Activated T-cell treated with anti-CD3 and anti-CD28 coated beads, Interleukin-2, amount 50 U/mL, for 4 hours (primary cell): ENCODE measurements at regions not wholly inside any gene's neighbourhood (a gene's known extent, or its start where the extent isn't known, plus 50 kb on each side); places are given as distances from the start of the nearest gene placed in this dataset.
"Not testable (repeated sequence)": the region's sequence is repeated elsewhere in the genome, so short reads cannot be mapped to it uniquely, and the experiment has no call there.

ENCODE experiments used
- ATAC-seq, 2 donors: fragments of 200-7000 bp; cut with Tn5 transposase; one replicate each; pipeline ENCODE4 v1.10.0; 2021
- DNase-seq: peaks from one replicate; pipeline ENCODE4 v3.0.0-alpha.2; 2020
- H3K27me3 Mint-ChIP-seq: one replicate; pipeline ENCODE4 v1.8.0; 2021; ENCODE audit warnings: low read depth, mixed read lengths
- H3K36me3 Mint-ChIP-seq: one replicate; pipeline ENCODE4 v1.8.0; 2022; ENCODE audit warnings: mixed read lengths; ENCODE audit not compliant: insufficient read depth
- H3K4me1 Mint-ChIP-seq: one replicate; pipeline ENCODE4 v1.8.0; 2021; ENCODE audit warnings: low read depth, mixed read lengths
- H3K4me3 Mint-ChIP-seq: one replicate; pipeline ENCODE4 v1.8.0; 2021; ENCODE audit warnings: mild to moderate bottlenecking, moderate library complexity, mixed read lengths
- H3K9me3 Mint-ChIP-seq: one replicate; pipeline ENCODE4 v1.8.0; 2021; ENCODE audit warnings: mixed read lengths

GRCh38 chr9:39828457-39828856, 473.0 kb downstream of the SPATA31A1 start:
- not testable (repeated sequence) for ATAC-seq, H3K27me3 Mint-ChIP-seq, H3K36me3 Mint-ChIP-seq, H3K9me3 Mint-ChIP-seq, H3K4me1 Mint-ChIP-seq, DNase-seq, H3K4me3 Mint-ChIP-seq
